SH-SY5Y (cell line): ENCODE measurements at regions not wholly inside any gene's neighbourhood (a gene's known extent, or its start where the extent isn't known, plus 50 kb on each side); places are given as distances from the start of the nearest gene placed in this dataset.

Experiments
- GATA2 ChIP-seq: IDR thresholded peaks from 2 replicates; pipeline ENCODE4 v1.6.1; 2011; ENCODE audit warnings: mild to moderate bottlenecking, low read depth, low read length
- GATA3 ChIP-seq: IDR thresholded peaks from 2 replicates; pipeline ENCODE4 v1.6.1; 2011; ENCODE audit warnings: low read depth, mild to moderate bottlenecking, low read length, moderate library complexity

DNA sequence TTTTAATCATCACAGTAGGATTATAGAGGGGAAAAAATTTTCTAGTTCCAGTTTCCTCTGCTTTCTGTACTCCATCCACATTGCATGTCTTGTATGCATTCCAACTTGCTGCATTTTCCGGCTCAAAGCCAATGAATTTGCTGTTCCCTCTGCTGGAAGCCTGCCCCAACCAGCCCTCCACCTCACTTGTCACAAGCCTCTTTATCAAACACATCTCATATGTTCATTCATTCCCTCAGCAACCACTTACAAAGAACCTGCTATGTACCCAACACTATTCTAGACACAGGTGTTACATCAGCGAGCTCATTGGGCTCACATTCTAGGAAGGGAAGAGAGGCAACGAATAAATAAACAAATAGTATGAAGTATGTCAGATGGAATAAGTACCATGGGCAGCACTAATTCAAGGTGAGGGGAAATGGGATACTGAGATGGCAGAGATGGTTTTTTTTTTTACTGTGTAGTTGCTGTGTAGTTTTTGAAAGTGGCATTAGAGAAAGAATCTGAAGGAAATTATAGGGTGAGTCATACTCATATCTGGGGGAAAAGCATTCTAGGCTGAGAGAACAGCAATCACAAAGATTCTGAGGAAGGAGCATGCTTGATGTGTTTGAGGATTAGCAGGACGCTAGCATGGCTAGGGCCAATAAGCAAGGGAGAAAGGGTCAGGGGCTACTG is 332.5 kb downstream of the PDGFC start:
- TF ChIP-seq GATA2 (no peak), GATA3 (no peak)
